NCI-H2227 (cell line): ENCODE measurements at regions not wholly inside any gene's neighbourhood (a gene's known extent, or its start where the extent isn't known, plus 50 kb on each side); places are given as distances from the start of the nearest gene placed in this dataset.

ENCODE experiments used
- DNase-seq: peaks from one replicate; lab custom pipeline; 2025; ENCODE audit not compliant: unreplicated experiment; lab: John Stamatoyannopoulos, UW

- no peak for DNase-seq
Measured at GRCh38 chr20:23232679-23233308, 117.8 kb upstream of the NXT1 start.

DNA sequence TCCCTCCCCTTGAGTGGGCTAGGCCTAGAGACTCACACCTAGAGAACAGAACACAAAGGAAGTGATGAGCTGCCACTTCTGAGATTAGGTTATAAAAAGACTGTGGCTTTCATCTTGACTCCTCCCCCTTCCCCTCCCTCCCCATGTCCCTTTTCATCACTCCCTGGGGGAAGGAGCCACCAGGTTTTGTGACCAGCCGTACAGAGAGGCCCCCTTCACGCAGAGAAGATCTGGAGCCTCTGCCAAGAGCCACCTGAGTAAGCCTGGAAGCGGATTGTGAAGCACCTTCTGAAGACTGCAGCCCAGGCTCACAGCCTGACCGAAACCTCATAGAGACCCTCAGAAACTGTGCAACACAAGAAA is 118.4 kb upstream of the NXT1 start:
- DNase-seq: no peak

- no peak for DNase-seq
Measured at GRCh38 chr20:23231561-23232218, 118.9 kb upstream of the NXT1 start.

DNA sequence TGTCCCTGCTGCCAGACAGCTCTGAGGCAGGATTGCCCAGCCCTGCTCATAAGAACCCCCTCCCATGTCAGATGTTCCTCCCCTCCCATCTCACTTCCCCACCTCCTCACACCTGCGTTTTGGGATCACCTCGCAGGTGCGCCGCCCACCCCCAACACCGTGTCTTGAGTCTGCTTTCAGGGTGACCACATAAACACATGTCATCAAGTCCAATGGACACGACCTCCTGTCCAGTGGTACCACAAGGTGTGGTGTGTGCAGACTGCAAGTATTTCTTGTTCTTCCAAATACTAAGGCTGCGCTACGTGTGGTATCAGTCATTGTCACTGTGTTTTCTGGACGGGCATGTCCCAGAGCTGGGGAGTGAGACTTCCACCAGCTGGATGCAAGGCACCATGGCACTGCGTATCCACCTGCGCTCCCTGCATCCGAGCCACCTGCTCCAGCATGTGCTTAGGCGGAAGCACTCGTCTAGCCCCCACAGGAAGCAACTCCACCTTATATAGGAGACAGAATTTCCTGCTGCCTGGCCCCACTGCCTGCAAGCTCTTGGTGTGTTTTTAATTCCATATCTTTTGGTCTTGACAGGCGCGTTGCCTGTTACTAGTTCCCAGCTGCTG is 119.7 kb upstream of the NXT1 start:
- DNase-seq: no peak

DNA sequence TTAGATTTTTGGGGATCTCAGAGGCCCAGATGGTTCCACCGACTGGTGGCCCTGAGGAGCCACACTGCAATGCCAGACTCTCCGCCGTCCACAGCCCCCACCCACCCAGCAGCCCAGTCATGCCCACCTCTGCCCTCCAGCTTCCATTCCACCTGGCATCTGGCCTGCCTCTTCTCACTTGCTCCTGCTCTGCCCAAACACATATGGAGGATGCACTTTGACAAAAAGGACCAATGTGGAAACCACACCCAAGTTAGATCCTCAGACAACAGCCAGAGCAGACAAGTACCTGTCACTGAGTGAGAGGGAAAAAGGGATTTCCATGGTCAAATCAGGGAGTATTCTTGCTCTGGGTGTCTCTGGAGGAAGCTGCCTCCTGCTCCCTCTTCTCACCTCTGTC is 120.6 kb upstream of the NXT1 start:
- no peak for DNase-seq

GRCh38 chr20:23228912-23229311 is 121.7 kb upstream of the NXT1 start:
- no peak for DNase-seq

DNA sequence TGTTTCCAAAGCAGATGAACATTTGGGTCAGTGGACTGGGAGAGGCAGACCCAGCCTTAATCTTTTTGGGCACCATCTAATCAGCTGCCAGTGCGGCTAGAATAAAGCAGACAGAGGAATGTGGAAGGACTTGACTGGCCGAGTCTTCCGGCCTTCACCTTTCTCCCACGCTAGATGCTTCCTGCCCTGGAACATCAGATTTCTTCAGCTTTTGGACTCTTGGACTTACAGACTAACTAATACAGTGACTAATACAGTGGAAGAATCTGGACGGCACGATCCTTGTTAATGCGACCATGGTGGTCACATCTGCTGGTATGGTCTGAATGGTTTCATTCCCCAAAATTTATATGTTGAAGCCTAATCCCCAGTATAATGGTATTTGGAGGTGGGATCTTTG is 122.6 kb upstream of the NXT1 start:
- no peak for DNase-seq

GRCh38 chr20:23227274-23227673 is 123.3 kb upstream of the NXT1 start:
- DNase-seq: no peak

DNA sequence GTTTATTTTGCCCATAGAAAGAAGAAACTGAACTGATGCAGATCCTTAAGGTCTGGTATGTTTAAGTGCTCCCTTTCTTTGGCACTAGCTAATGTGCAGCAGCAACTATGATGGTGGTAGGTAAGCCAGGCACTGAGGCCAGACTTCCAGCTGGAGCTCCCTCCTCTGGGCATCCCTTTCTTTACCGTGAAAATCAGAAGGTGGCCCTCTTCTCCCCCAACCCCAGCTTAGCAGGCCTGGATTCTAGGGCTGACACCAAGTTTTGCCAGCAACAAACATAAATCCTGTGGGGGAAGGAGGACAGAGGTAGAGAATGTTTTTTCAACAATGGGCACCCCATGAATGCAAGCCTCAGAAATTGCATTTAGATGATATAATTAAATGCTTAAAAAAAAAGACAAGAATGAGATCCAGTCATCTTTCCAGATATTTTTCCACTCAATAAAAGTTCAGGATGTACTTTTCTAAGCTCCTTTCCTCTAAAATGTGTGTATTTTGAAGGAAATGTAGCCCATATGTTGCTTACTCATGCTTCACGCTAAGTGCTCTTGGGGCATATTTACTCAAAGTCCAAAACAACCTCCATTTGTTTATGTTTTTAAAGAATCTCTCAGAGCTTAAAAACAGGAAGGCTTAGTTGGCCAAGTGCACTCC is 123.9 kb upstream of the NXT1 start:
- no peak for DNase-seq

DNA sequence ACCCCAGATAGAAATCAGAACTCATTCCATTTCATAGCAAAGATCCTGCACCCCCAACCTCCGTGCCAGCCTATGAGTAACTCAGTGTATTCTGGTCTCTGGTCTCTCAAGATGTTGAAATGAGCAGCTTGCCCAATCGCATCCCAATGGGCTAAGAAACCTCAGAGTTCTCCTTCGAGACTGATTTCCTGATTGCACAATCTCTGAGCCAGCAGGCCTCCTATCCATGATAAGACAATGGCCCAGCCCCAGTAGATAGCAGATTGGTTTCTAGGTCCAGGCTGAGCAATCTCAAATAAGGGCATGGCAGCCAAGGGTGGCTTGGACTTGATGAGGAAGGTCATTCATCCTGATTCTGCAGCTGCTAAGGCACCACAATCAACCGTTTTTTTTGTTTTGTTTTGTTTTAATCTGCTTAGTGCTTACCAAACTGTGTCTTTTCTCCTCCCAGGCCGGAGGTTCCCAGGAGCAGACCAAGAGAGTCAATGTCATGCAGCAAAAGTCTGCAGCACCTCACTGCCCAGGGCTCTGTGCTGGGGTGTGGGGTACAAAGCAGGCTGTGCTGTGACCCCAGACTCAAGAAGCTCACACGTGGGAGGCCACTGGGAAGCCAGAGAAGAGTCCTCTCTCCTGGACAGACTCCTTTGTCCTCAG is 125.1 kb upstream of the NXT1 start:
- no peak for DNase-seq

DNA sequence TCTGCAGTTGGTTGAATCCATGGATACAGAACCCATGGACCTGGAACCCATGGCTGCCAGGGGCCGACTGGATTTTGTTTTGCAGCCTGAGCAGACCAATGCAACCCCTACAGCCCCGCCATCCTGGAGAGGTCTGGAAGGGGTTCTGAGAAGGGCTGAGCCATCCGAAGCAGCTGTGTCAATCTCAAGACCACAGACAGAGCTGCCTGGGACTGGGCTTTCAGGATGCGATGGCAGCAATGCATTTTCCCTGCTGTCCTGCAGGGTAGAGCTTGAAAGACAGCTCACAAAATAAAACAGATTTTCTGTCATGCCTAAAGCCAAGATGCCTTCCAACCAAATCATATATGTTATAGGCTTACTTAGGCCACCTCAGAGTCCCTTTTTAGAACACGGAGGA is 125.8 kb upstream of the NXT1 start:
- DNase-seq: no peak

GRCh38 chr20:23223908-23224580 is 126.5 kb upstream of the NXT1 start:
- no peak for DNase-seq

- no peak for DNase-seq
Measured at GRCh38 chr20:23222531-23223200, 127.9 kb upstream of the NXT1 start.

GRCh38 chr20:23217023-23217422 is 130.9 kb upstream of the CD93 start:
- no peak for DNase-seq

DNA sequence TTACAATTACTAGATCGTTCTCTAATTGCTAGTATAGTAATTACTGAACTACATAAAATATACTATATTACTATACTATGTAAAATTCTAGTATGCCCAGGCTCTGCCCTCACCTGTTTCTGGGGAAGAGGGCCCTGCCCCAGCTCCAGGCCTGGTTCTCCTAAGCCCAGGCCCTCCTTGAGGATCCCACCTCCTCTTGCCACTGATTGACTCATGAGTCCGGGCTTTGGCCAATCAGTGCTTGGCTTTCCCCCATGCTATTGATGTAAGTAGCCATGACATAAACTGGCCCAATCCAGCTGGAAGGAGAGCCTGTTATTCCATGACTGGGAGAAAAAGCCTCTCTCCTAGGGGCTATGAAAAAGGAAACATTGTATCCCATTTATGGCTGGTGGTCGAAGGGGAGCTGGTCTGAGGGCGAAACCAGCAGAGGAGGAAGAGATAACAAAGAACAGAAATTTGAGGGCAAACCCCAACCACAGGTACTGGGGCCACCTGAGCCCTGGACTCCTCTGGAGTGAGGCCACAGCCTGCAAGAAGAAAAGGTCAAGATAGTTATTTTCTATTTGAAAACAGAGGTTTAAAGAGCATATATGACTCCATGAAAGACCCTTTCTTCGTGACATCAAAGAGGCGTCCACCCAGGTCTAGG is 129.3 kb upstream of the CD93 start:
- no peak for DNase-seq

- no peak for DNase-seq
Measured at GRCh38 chr20:23214903-23215302, 128.8 kb upstream of the CD93 start.

GRCh38 chr20:23212464-23212995 is 126.4 kb upstream of the CD93 start:
- no peak for DNase-seq

DNA sequence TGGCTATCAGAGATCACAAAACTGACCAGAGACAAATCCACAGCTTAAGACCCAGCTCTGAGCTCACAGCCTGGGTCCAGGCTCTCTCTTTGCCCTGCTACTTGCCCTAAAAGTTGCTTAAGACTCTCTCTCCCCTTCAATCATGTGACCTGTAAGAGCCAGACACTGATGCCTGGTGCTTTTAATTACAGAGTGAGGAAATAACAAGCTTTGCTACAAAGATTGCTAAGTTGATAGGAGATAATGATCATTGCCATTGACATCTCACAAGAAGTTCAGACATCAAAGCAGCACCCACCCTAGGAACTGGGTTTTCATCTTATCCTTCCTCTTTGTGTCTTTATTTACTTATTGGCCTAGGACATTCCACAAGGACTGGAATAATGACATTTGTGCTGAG is 125.9 kb upstream of the CD93 start:
- DNase-seq: no peak

GRCh38 chr20:23211164-23211563 is 125.0 kb upstream of the CD93 start:
- no peak for DNase-seq
